ENCODE measurements at regions not wholly inside any gene's neighbourhood (a gene's known extent, or its start where the extent isn't known, plus 50 kb on each side); places are given as distances from the start of the nearest gene placed in this dataset.

GRCh38 chrX:97907791-97908190, 1024.1 kb downstream of the RPA4 start:
- H2BK15ac ChIP-seq (ENCODE audit: low read depth, low read length): no peak overlapping the region
- DNase-seq (no peak), ATAC-seq (ENCODE audit: low read depth) (no peak)
- no peaks in the 10 kb centered on the region for H3K4me1 ChIP-seq (ENCODE audit: control insufficient read depth, insufficient read depth, low read length)
- no CpG with 5 or more reads among the region's 1 CpG for WGBS, 2 experiments (ENCODE audit: extremely low coverage in 2 of 2, insufficient read length in 1 of 2)
- no peak overlapping the region for H3K4me2 ChIP-seq (ENCODE audit: low read depth, low read length)
- no peak overlapping the region for H2BK5ac ChIP-seq (ENCODE audit: low read depth, low read length, poor library complexity, severe bottlenecking)
- no peak overlapping the region for H3K14ac ChIP-seq (replicated peaks; ENCODE audit: low read depth, low read length)
- no TSS peak for BruUV-seq (replicated peaks)
- intact Hi-C loops (cut with micrococcal nuclease): no loop called here
- H3K9me1 ChIP-seq (ENCODE audit: insufficient read depth, low read length): no peaks in the 10 kb centered on the region
- no peak overlapping the region for H4K91ac ChIP-seq (ENCODE audit: insufficient read depth, low read depth, low read length)
- ChIA-PET POLR2A (ENCODE audit: unreplicated experiment) (no interaction called here), CTCF (no interaction called here)
- no peaks in the 10 kb centered on the region for H3K27me3 ChIP-seq (ENCODE audit: control insufficient read depth, insufficient read depth, low read length)
- H2AFZ ChIP-seq (replicated peaks; ENCODE audit: low read length, poor library complexity): no peak overlapping the region
- no peak overlapping the region for H4K5ac ChIP-seq (ENCODE audit: low read depth, low read length)
- dilution Hi-C loops (cut with HindIII; ENCODE audit: low sequenced_read_pairs, unreplicated experiment): no loop called here
- no peak overlapping the region for H2AK5ac ChIP-seq (ENCODE audit: low read depth, low read length)
- no peaks in the 10 kb centered on the region for H3K9me3 ChIP-seq (ENCODE audit: control insufficient read depth, insufficient read depth, low read length)
- no peak overlapping the region for H3K18ac ChIP-seq (ENCODE audit: low read depth, low read length)
- no peak overlapping the region for H3K23ac ChIP-seq (ENCODE audit: low read depth, low read length)
- no peak for TF ChIP-seq CTCF (conservative IDR thresholded peaks at IDR 0.05; ENCODE audit: low read depth, low read length)
- TF ChIP-seq CHD1 (IDR thresholded peaks at IDR 0.05; ENCODE audit: low read depth, low read length): no peak
- TF ChIP-seq MAZ (IDR thresholded peaks at IDR 0.05; ENCODE audit: borderline replicate concordance, low read depth, low read length): no peak
- no peak for TF ChIP-seq RCOR1 (IDR thresholded peaks at IDR 0.05; ENCODE audit: insufficient replicate concordance, low read length)
- no peak for TF ChIP-seq NFE2L2 (IDR thresholded peaks at IDR 0.05; ENCODE audit: low read depth, low read length)
- TF ChIP-seq FOS (IDR thresholded peaks at IDR 0.05; ENCODE audit: low read depth, low read length): no peak
- TF ChIP-seq RAD21 (IDR thresholded peaks at IDR 0.05; ENCODE audit: low read length): no peak
- TF ChIP-seq MAFK (IDR thresholded peaks at IDR 0.05; ENCODE audit: low read depth, low read length): no peak
- no peak for TF ChIP-seq SMC3 (IDR thresholded peaks at IDR 0.05; ENCODE audit: low read depth, low read length)
- TF ChIP-seq, protein P1, sequence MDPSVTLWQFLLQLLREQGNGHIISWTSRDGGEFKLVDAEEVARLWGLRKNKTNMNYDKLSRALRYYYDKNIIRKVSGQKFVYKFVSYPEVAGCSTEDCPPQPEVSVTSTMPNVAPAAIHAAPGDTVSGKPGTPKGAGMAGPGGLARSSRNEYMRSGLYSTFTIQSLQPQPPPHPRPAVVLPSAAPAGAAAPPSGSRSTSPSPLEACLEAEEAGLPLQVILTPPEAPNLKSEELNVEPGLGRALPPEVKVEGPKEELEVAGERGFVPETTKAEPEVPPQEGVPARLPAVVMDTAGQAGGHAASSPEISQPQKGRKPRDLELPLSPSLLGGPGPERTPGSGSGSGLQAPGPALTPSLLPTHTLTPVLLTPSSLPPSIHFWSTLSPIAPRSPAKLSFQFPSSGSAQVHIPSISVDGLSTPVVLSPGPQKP (IDR thresholded peaks at IDR 0.05; ENCODE audit: borderline replicate concordance, low read depth, low read length): no peak
- no peak for TF ChIP-seq MXI1 (IDR thresholded peaks at IDR 0.05; ENCODE audit: borderline replicate concordance, low read depth, low read length)
- TF ChIP-seq POLR2A (IDR thresholded peaks at IDR 0.05; ENCODE audit: low read depth, low read length): no peak
- TF ChIP-seq RFX5 (IDR thresholded peaks at IDR 0.05; ENCODE audit: low read depth, low read length): no peak
- no peak for TF ChIP-seq BHLHE40 (IDR thresholded peaks at IDR 0.05; ENCODE audit: low read depth, low read length)
- TF ChIP-seq, protein P2, sequence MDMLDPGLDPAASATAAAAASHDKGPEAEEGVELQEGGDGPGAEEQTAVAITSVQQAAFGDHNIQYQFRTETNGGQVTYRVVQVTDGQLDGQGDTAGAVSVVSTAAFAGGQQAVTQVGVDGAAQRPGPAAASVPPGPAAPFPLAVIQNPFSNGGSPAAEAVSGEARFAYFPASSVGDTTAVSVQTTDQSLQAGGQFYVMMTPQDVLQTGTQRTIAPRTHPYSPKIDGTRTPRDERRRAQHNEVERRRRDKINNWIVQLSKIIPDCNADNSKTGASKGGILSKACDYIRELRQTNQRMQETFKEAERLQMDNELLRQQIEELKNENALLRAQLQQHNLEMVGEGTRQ (IDR thresholded peaks at IDR 0.05; ENCODE audit: low read depth, low read length): no peak
- no peak for TF ChIP-seq CEBPB (IDR thresholded peaks at IDR 0.05; ENCODE audit: low read depth, low read length)
- no peak overlapping the region for H2AK9ac ChIP-seq (replicated peaks; ENCODE audit: low read depth, low read length, poor library complexity)
- H3K79me1 ChIP-seq (ENCODE audit: low read depth in 1 of 2, low read length in 2 of 2): no peaks in the 10 kb centered on the region
- H3K56ac ChIP-seq (ENCODE audit: extremely low read depth, insufficient read depth, low read length): no peak overlapping the region
- H3K4ac ChIP-seq (ENCODE audit: low read depth, low read length): no peak overlapping the region
- no peak overlapping the region for H3K9ac ChIP-seq (ENCODE audit: low read depth, low read length)
- no peaks in the 10 kb centered on the region for H3K36me3 ChIP-seq (ENCODE audit: control insufficient read depth, insufficient read depth, low read length)
- H4K8ac ChIP-seq (ENCODE audit: low read depth in 2 of 2, low read length in 2 of 2): no peak overlapping the region
- in situ Hi-C loops (cut with MboI; ENCODE audit: low sequenced_read_pairs): no loop called here
- H3K4me3 ChIP-seq (ENCODE audit: insufficient read depth, low read depth, low read length): no peak overlapping the region
- no peak overlapping the region for H2BK120ac ChIP-seq (ENCODE audit: low read depth, low read length)
- H3K27ac ChIP-seq (ENCODE audit: insufficient read depth, low read length): no peak overlapping the region
- H4K20me1 ChIP-seq (ENCODE audit: insufficient read depth, low read length): no peaks in the 10 kb centered on the region
- no peak overlapping the region for H2BK20ac ChIP-seq (ENCODE audit: low read depth, low read length)
